ENCODE measurements at regions not wholly inside any gene's neighbourhood (a gene's known extent, or its start where the extent isn't known, plus 50 kb on each side); places are given as distances from the start of the nearest gene placed in this dataset.

GRCh38 chr2:228731517-228731916 is 539.6 kb downstream of the PID1 start:
- Mint-ChIP-seq H3K4me1 (no peaks in the 10 kb centered on the region), H3K27ac (no peak overlapping the region), H3K36me3 (no peaks in the 10 kb centered on the region), H3K9me3 (peaks cover 2% of the 10 kb centered on the region), H3K4me3 (no peak overlapping the region), H3K27me3 (no peaks in the 10 kb centered on the region)
- CTCF ChIA-PET, result no interaction called here
- no peak for DNase-seq

GRCh38 chr2:228728961-228729360 is 542.1 kb downstream of the PID1 start:
- no peaks in the 10 kb centered on the region for H3K4me1 Mint-ChIP-seq
- H3K4me3 Mint-ChIP-seq, result no peak overlapping the region
- no peaks in the 10 kb centered on the region for H3K36me3 Mint-ChIP-seq
- peaks cover 3% of the 10 kb centered on the region for H3K9me3 Mint-ChIP-seq
- DNase-seq, result no peak
- no peaks in the 10 kb centered on the region for H3K27me3 Mint-ChIP-seq
- CTCF ChIA-PET, result no interaction called here
- H3K27ac Mint-ChIP-seq, result no peak overlapping the region

GRCh38 chr2:228725031-228725430 is 543.5 kb upstream of the SPHKAP start:
- H3K4me1 Mint-ChIP-seq, result no peaks in the 10 kb centered on the region
- no peak overlapping the region for H3K27ac Mint-ChIP-seq
- no peak for DNase-seq
- CTCF ChIA-PET, result no interaction called here
- no peaks in the 10 kb centered on the region for H3K27me3 Mint-ChIP-seq
- peaks cover 10% of the 10 kb centered on the region for H3K9me3 Mint-ChIP-seq
- no peak overlapping the region for H3K4me3 Mint-ChIP-seq
- no peaks in the 10 kb centered on the region for H3K36me3 Mint-ChIP-seq

GRCh38 chr2:228723599-228723998 is 542.1 kb upstream of the SPHKAP start:
- Mint-ChIP-seq H3K27me3 (no peaks in the 10 kb centered on the region), H3K36me3 (no peaks in the 10 kb centered on the region), H3K27ac (no peak overlapping the region), H3K9me3 (peaks cover 10% of the 10 kb centered on the region), H3K4me3 (no peak overlapping the region), H3K4me1 (no peaks in the 10 kb centered on the region)
- CTCF ChIA-PET, result no interaction called here
- DNase-seq, result no peak

- H3K4me3 Mint-ChIP-seq, result no peak overlapping the region
- no peak for DNase-seq
- no peaks in the 10 kb centered on the region for H3K27me3 Mint-ChIP-seq
- no peak overlapping the region for H3K27ac Mint-ChIP-seq
- CTCF ChIA-PET, result no interaction called here
- H3K4me1 Mint-ChIP-seq, result no peaks in the 10 kb centered on the region
- no peaks in the 10 kb centered on the region for H3K36me3 Mint-ChIP-seq
- peaks cover 8% of the 10 kb centered on the region for H3K9me3 Mint-ChIP-seq
These were observed 540.8 kb upstream of the SPHKAP start for GRCh38 chr2:228722311-228722710.

GRCh38 chr2:228720895-228721294 is 539.4 kb upstream of the SPHKAP start:
- no peak for DNase-seq
- CTCF ChIA-PET, result no interaction called here
- no peaks in the 10 kb centered on the region for H3K4me1 Mint-ChIP-seq
- H3K27ac Mint-ChIP-seq, result no peak overlapping the region
- no peaks in the 10 kb centered on the region for H3K27me3 Mint-ChIP-seq
- peaks cover 6% of the 10 kb centered on the region for H3K9me3 Mint-ChIP-seq
- no peaks in the 10 kb centered on the region for H3K36me3 Mint-ChIP-seq
- no peak overlapping the region for H3K4me3 Mint-ChIP-seq

- CTCF ChIA-PET, result no interaction called here
- H3K27ac Mint-ChIP-seq, result no peak overlapping the region
- H3K4me3 Mint-ChIP-seq, result no peak overlapping the region
- no peaks in the 10 kb centered on the region for H3K27me3 Mint-ChIP-seq
- no peaks in the 10 kb centered on the region for H3K36me3 Mint-ChIP-seq
- no peaks in the 10 kb centered on the region for H3K4me1 Mint-ChIP-seq
- DNase-seq, result no peak
- peaks cover 3% of the 10 kb centered on the region for H3K9me3 Mint-ChIP-seq
These were observed 528.4 kb upstream of the SPHKAP start for GRCh38 chr2:228709788-228710371.

GRCh38 chr2:228707846-228708245 is 526.4 kb upstream of the SPHKAP start:
- DNase-seq, result no peak
- no peak overlapping the region for H3K27ac Mint-ChIP-seq
- CTCF ChIA-PET, result no interaction called here
- H3K4me3 Mint-ChIP-seq, result no peak overlapping the region
- H3K4me1 Mint-ChIP-seq, result no peaks in the 10 kb centered on the region
- H3K27me3 Mint-ChIP-seq, result no peaks in the 10 kb centered on the region
- H3K9me3 Mint-ChIP-seq, result peaks cover 3% of the 10 kb centered on the region
- no peaks in the 10 kb centered on the region for H3K36me3 Mint-ChIP-seq

- no peak overlapping the region for H3K4me3 Mint-ChIP-seq
- no peak overlapping the region for H3K27ac Mint-ChIP-seq
- no peaks in the 10 kb centered on the region for H3K36me3 Mint-ChIP-seq
- CTCF ChIA-PET, result no interaction called here
- H3K9me3 Mint-ChIP-seq, result peaks cover 1% of the 10 kb centered on the region
- DNase-seq, result no peak
- H3K27me3 Mint-ChIP-seq, result no peaks in the 10 kb centered on the region
- H3K4me1 Mint-ChIP-seq, result no peaks in the 10 kb centered on the region
These were observed 523.8 kb upstream of the SPHKAP start for GRCh38 chr2:228705318-228705717.

GRCh38 chr2:228703152-228703551 is 521.7 kb upstream of the SPHKAP start:
- no peaks in the 10 kb centered on the region for H3K27me3 Mint-ChIP-seq
- no peaks in the 10 kb centered on the region for H3K36me3 Mint-ChIP-seq
- no peak overlapping the region for H3K4me3 Mint-ChIP-seq
- no peak overlapping the region for H3K27ac Mint-ChIP-seq
- no peak for DNase-seq
- H3K9me3 Mint-ChIP-seq, result no peaks in the 10 kb centered on the region
- H3K4me1 Mint-ChIP-seq, result no peaks in the 10 kb centered on the region
- CTCF ChIA-PET, result no interaction called here

GRCh38 chr2:228701506-228701905 is 520.0 kb upstream of the SPHKAP start:
- Mint-ChIP-seq H3K4me1 (no peaks in the 10 kb centered on the region), H3K27ac (no peak overlapping the region), H3K27me3 (no peaks in the 10 kb centered on the region), H3K4me3 (no peak overlapping the region), H3K36me3 (no peaks in the 10 kb centered on the region), H3K9me3 (no peaks in the 10 kb centered on the region)
- CTCF ChIA-PET, result no interaction called here
- DNase-seq, result no peak

- CTCF ChIA-PET, result no interaction called here
- no peaks in the 10 kb centered on the region for H3K27me3 Mint-ChIP-seq
- no peaks in the 10 kb centered on the region for H3K9me3 Mint-ChIP-seq
- no peak overlapping the region for H3K4me3 Mint-ChIP-seq
- H3K4me1 Mint-ChIP-seq, result no peaks in the 10 kb centered on the region
- H3K27ac Mint-ChIP-seq, result no peak overlapping the region
- DNase-seq, result no peak
- no peaks in the 10 kb centered on the region for H3K36me3 Mint-ChIP-seq
These were observed 519.2 kb upstream of the SPHKAP start for GRCh38 chr2:228700638-228701037.

GRCh38 chr2:228699888-228700287 is 518.4 kb upstream of the SPHKAP start:
- no peaks in the 10 kb centered on the region for H3K9me3 Mint-ChIP-seq
- H3K27ac Mint-ChIP-seq, result no peak overlapping the region
- H3K27me3 Mint-ChIP-seq, result no peaks in the 10 kb centered on the region
- CTCF ChIA-PET, result no interaction called here
- no peaks in the 10 kb centered on the region for H3K4me1 Mint-ChIP-seq
- H3K4me3 Mint-ChIP-seq, result no peak overlapping the region
- H3K36me3 Mint-ChIP-seq, result no peaks in the 10 kb centered on the region
- no peak for DNase-seq

- H3K4me1 Mint-ChIP-seq, result no peaks in the 10 kb centered on the region
- CTCF ChIA-PET, result no interaction called here
- H3K27me3 Mint-ChIP-seq, result no peaks in the 10 kb centered on the region
- no peak overlapping the region for H3K4me3 Mint-ChIP-seq
- H3K36me3 Mint-ChIP-seq, result no peaks in the 10 kb centered on the region
- peaks cover under 1% of the 10 kb centered on the region for H3K9me3 Mint-ChIP-seq
- no peak overlapping the region for H3K27ac Mint-ChIP-seq
- no peak for DNase-seq
These were observed 517.9 kb upstream of the SPHKAP start for GRCh38 chr2:228699400-228699799.

- Mint-ChIP-seq H3K27ac (no peak overlapping the region), H3K27me3 (no peaks in the 10 kb centered on the region), H3K4me3 (no peak overlapping the region), H3K4me1 (no peaks in the 10 kb centered on the region), H3K36me3 (no peaks in the 10 kb centered on the region), H3K9me3 (peaks cover 5% of the 10 kb centered on the region)
- no peak for DNase-seq
- CTCF ChIA-PET, result no interaction called here
These were observed 517.5 kb upstream of the SPHKAP start for GRCh38 chr2:228698963-228699362.

- no peaks in the 10 kb centered on the region for H3K4me1 Mint-ChIP-seq
- no peak overlapping the region for H3K27ac Mint-ChIP-seq
- H3K4me3 Mint-ChIP-seq, result no peak overlapping the region
These were observed 516.0 kb upstream of the SPHKAP start for GRCh38 chr2:228697456-228697855.

More at GRCh38 chr2:228697456-228697855, 516.0 kb upstream of the SPHKAP start:
- Mint-ChIP-seq H3K27me3 (no peaks in the 10 kb centered on the region), H3K9me3 (peaks cover 5% of the 10 kb centered on the region), H3K36me3 (no peaks in the 10 kb centered on the region)
- CTCF ChIA-PET, result no interaction called here
- no peak for DNase-seq

Data from activated naive CD4-positive, alpha-beta T cell treated with anti-CD3 and anti-CD28 coated beads, Interleukin-2, amount 10 ng/mL, durations not matched to agents 7 days and 5 days (primary cell).